Panc1 (cell line): ENCODE measurements at regions not wholly inside any gene's neighbourhood (a gene's known extent, or its start where the extent isn't known, plus 50 kb on each side); places are given as distances from the start of the nearest gene placed in this dataset.

ENCODE experiments used
- ATAC-seq: fragments of 200-7000 bp; cut with Tn5 transposase; 2 replicates; pipeline ENCODE4 v1.9.1; 2020; ENCODE audit warnings: mild to moderate bottlenecking, moderate library complexity
- BruUV-seq: library from RNA; stranded (reverse); fragments of 400-500 nt; replicated peaks from 2 replicates; lab custom pipeline; 2021; lab: Mats Ljungman, UMichigan
- CTCF ChIA-PET: fragments of 300-600 bp; sonication (Branson Sonifier 250); formaldehyde crosslinking; loops from one replicate; lab custom pipeline; 2022; ENCODE audit warnings: antibody characterized with exemption; lab: Charles Lee
- POLR2A ChIA-PET: fragments of 300-600 bp; sonication (Branson Sonifier 250); formaldehyde crosslinking; loops from one replicate; lab custom pipeline; 2022; ENCODE audit warnings: antibody characterized with exemption; lab: Charles Lee
- DNase-seq: peaks from one replicate; pipeline ENCODE4 v3.0.0-alpha.2; 2010; ENCODE audit warnings: low read depth, low spot score
- H3K27ac ChIP-seq: 2 replicates; pipeline ENCODE4 v1.5.1; 2011; ENCODE audit warnings: mild to moderate bottlenecking, low read length, inconsistent platforms
- H3K27me3 ChIP-seq: fragments of 200-500 bp; sonication (Bioruptor generic); 2 replicates; pipeline ENCODE4 v1.6.0; 2014; ENCODE audit warnings: low read length, inconsistent platforms; ENCODE audit not compliant: control insufficient read depth, insufficient read depth
- H3K36me3 ChIP-seq: fragments of 200-500 bp; sonication (Bioruptor generic); 2 replicates; pipeline ENCODE4 v1.5.1; 2014; ENCODE audit warnings: inconsistent platforms, mild to moderate bottlenecking, low read length, moderate library complexity; ENCODE audit not compliant: control insufficient read depth, insufficient read depth
- H3K4me1 ChIP-seq: 2 replicates; pipeline ENCODE4 v1.5.1; 2011; ENCODE audit warnings: inconsistent platforms, mild to moderate bottlenecking, low read length, moderate library complexity; ENCODE audit not compliant: control insufficient read depth, insufficient read depth
- H3K4me3 ChIP-seq, 2 experiments: 2 replicates each; pipeline ENCODE4 v1.5.1; 2011 to 2012; ENCODE audit warnings: low read depth in 2 of 2, low read length in 2 of 2, mild to moderate bottlenecking in 2 of 2, inconsistent platforms in 1 of 2, moderate library complexity in 1 of 2
- H3K9me3 ChIP-seq: fragments of 200-500 bp; sonication (Bioruptor generic); 2 replicates; pipeline ENCODE4 v1.5.1; 2014; ENCODE audit warnings: low read depth, mild to moderate bottlenecking, inconsistent platforms, low read length, moderate library complexity; ENCODE audit not compliant: control insufficient read depth, insufficient read depth
- POLR2AphosphoS5 ChIP-seq: IDR thresholded peaks from 2 replicates; pipeline ENCODE4 v1.6.1; 2012; ENCODE audit warnings: mild to moderate bottlenecking, low read depth, low read length, moderate library complexity
- SIN3A ChIP-seq: IDR thresholded peaks from 2 replicates; pipeline ENCODE4 v1.6.1; 2012; ENCODE audit warnings: low read depth, mild to moderate bottlenecking, low read length, moderate library complexity, borderline replicate concordance; ENCODE audit not compliant: insufficient read depth
- TCF7L2 ChIP-seq: IDR thresholded peaks from 2 replicates; pipeline ENCODE4 v1.6.1; 2011; ENCODE audit warnings: mild to moderate bottlenecking, low read depth, low read length, inconsistent platforms
- in situ Hi-C: cut with HindIII; loops from 2 replicates; pipeline ENCODE4 v1.10.0; 2016; ENCODE audit warnings: low sequenced_read_pairs, low pct_unique_long_range_greater_than_20kb
- intact Hi-C: fragments of 100-400 bp; cut with micrococcal nuclease; formaldehyde crosslinking; loops from one replicate; pipeline ENCODE4 v1.10.0; 2022; ENCODE audit not compliant: unreplicated experiment
- TF ChIP-seq, protein P1 (sequence below), 2 experiments: IDR thresholded peaks; 2 replicates each; pipeline ENCODE4 v1.6.1; 2011 to 2012; ENCODE audit warnings: low read depth in 2 of 2, control low read depth in 1 of 2, low read length in 1 of 2, mild to moderate bottlenecking in 1 of 2, moderate library complexity in 1 of 2; ENCODE audit not compliant: insufficient read depth in 1 of 2
- TF ChIP-seq, protein P2 (sequence below): fragments of 450-650 bp; IDR thresholded peaks from 2 replicates; pipeline ENCODE4 v1.5.1; 2017; ENCODE audit warnings: mild to moderate bottlenecking

DNA sequence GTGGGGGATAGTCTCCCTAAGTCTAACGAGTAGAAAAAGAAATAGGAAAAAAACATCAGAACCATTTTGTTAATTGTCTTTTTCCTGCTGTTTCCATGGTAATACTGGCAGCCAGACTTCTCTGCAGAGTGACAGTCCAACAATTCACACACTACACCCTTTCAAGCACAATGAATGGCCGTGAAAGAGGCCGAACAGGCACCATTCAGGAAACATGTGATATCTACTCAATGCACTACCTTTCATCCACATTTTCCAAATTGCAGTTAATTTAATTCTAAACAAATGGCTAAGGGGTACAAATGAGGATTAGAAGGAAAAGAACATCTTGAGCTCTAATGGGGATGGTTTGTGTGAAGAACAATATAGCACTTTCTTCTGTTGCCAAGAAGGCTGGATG, 358.5 kb upstream of the ANKRD30A start:
- Histone ChIP-seq H3K27ac (no peak overlapping the region), H3K9me3 (no peaks in the 10 kb centered on the region), H3K4me1 (no peaks in the 10 kb centered on the region), H3K4me3 (no peak overlapping the region), H3K36me3 (no peaks in the 10 kb centered on the region), H3K27me3 (no peaks in the 10 kb centered on the region)
- intact Hi-C loops (no loop called here), in situ Hi-C loops (no loop called here)
- CTCF ChIA-PET = no interaction called here
- ATAC-seq (no peak), DNase-seq (no peak)
- TF ChIP-seq, protein P1, sequence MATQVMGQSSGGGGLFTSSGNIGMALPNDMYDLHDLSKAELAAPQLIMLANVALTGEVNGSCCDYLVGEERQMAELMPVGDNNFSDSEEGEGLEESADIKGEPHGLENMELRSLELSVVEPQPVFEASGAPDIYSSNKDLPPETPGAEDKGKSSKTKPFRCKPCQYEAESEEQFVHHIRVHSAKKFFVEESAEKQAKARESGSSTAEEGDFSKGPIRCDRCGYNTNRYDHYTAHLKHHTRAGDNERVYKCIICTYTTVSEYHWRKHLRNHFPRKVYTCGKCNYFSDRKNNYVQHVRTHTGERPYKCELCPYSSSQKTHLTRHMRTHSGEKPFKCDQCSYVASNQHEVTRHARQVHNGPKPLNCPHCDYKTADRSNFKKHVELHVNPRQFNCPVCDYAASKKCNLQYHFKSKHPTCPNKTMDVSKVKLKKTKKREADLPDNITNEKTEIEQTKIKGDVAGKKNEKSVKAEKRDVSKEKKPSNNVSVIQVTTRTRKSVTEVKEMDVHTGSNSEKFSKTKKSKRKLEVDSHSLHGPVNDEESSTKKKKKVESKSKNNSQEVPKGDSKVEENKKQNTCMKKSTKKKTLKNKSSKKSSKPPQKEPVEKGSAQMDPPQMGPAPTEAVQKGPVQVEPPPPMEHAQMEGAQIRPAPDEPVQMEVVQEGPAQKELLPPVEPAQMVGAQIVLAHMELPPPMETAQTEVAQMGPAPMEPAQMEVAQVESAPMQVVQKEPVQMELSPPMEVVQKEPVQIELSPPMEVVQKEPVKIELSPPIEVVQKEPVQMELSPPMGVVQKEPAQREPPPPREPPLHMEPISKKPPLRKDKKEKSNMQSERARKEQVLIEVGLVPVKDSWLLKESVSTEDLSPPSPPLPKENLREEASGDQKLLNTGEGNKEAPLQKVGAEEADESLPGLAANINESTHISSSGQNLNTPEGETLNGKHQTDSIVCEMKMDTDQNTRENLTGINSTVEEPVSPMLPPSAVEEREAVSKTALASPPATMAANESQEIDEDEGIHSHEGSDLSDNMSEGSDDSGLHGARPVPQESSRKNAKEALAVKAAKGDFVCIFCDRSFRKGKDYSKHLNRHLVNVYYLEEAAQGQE (IDR thresholded peaks at IDR 0.05; ENCODE audit: insufficient read depth in 1 of 2, low read depth in 2 of 2, low read length in 1 of 2) = no peak
- TF ChIP-seq POLR2AphosphoS5 (no peak), SIN3A (no peak), TCF7L2 (no peak)
- TF ChIP-seq, protein P2, sequence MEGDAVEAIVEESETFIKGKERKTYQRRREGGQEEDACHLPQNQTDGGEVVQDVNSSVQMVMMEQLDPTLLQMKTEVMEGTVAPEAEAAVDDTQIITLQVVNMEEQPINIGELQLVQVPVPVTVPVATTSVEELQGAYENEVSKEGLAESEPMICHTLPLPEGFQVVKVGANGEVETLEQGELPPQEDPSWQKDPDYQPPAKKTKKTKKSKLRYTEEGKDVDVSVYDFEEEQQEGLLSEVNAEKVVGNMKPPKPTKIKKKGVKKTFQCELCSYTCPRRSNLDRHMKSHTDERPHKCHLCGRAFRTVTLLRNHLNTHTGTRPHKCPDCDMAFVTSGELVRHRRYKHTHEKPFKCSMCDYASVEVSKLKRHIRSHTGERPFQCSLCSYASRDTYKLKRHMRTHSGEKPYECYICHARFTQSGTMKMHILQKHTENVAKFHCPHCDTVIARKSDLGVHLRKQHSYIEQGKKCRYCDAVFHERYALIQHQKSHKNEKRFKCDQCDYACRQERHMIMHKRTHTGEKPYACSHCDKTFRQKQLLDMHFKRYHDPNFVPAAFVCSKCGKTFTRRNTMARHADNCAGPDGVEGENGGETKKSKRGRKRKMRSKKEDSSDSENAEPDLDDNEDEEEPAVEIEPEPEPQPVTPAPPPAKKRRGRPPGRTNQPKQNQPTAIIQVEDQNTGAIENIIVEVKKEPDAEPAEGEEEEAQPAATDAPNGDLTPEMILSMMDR = no peak
- POLR2A ChIA-PET = no interaction called here
- BruUV-seq = no TSS peak

DNA sequence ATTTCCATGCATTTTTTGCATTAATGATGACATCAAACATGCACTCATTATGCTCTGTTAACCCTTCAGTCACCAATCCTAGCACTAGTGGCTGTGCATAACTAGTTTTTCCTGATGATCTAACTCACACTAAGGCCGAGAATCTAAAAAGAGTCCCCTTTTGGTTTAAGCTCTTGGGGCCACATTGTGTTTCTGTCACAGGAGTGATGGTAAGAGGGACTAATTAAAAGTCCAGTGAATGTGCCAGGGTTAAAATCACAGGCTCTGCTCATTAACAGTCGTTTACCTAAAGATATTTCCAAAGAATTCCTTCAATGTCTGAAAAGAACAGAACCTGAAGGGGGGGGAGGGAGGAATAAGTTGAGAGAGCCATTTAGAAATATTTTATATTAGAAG, 359.0 kb upstream of the ANKRD30A start:
- ChIA-PET POLR2A (no interaction called here), CTCF (no interaction called here)
- Histone ChIP-seq H3K4me3 (no peak overlapping the region), H3K27me3 (no peaks in the 10 kb centered on the region), H3K27ac (no peak overlapping the region), H3K4me1 (no peaks in the 10 kb centered on the region), H3K9me3 (no peaks in the 10 kb centered on the region), H3K36me3 (no peaks in the 10 kb centered on the region)
- TF ChIP-seq SIN3A (no peak), POLR2AphosphoS5 (no peak), TCF7L2 (no peak)
- TF ChIP-seq, protein P1 (IDR thresholded peaks at IDR 0.05; ENCODE audit: insufficient read depth in 1 of 2, low read depth in 2 of 2, low read length in 1 of 2) = no peak
- TF ChIP-seq, protein P2 = no peak
- DNase-seq = no peak
- no peak for ATAC-seq
- intact Hi-C loops (no loop called here), in situ Hi-C loops (no loop called here)
- BruUV-seq = no TSS peak
